ENCODE measurements at regions not wholly inside any gene's neighbourhood (a gene's known extent, or its start where the extent isn't known, plus 50 kb on each side); places are given as distances from the start of the nearest gene placed in this dataset.

- TF ChIP-seq ZNF891 (CRISPR knock-in tag; IDR thresholded peaks at IDR 0.05) (0 out of 2 replicates have a peak, but pooled peaks have one; percentile 23), ONECUT2 (CRISPR knock-in tag; IDR thresholded peaks at IDR 0.05) (no peak), YEATS2 (CRISPR knock-in tag; IDR thresholded peaks at IDR 0.05; ENCODE audit: borderline replicate concordance) (peak; percentile 17; the same call in 1 of the 2 replicates), TRAFD1 (CRISPR knock-in tag; IDR thresholded peaks at IDR 0.05; ENCODE audit: borderline replicate concordance) (no peak), ZNF768 (CRISPR knock-in tag; IDR thresholded peaks at IDR 0.05) (no peak), ZSCAN25 (CRISPR knock-in tag; IDR thresholded peaks at IDR 0.05) (no peak; the same call in 1 of the 2 replicates), ZNF234 (CRISPR knock-in tag; conservative IDR thresholded peaks at IDR 0.05) (no peak), ZNF574 (CRISPR knock-in tag; IDR thresholded peaks at IDR 0.05) (peak; percentile 98), CERS6 (CRISPR knock-in tag; IDR thresholded peaks at IDR 0.05) (no peak), ZNF432 (CRISPR knock-in tag; IDR thresholded peaks at IDR 0.05; ENCODE audit: borderline replicate concordance) (no peak), HMGA1 (CRISPR knock-in tag; conservative IDR thresholded peaks at IDR 0.05) (no peak), ZNF687 (CRISPR knock-in tag; IDR thresholded peaks at IDR 0.05) (peak; percentile 92), ZNF589 (CRISPR knock-in tag; conservative IDR thresholded peaks at IDR 0.05) (no peak), ETV5 (CRISPR knock-in tag; IDR thresholded peaks at IDR 0.05; ENCODE audit: borderline replicate concordance) (peak; percentile 46; the same call in 1 of the 2 replicates), ZGPAT (CRISPR knock-in tag; IDR thresholded peaks at IDR 0.05) (peak; percentile 69)
- TF ChIP-seq, protein P1, sequence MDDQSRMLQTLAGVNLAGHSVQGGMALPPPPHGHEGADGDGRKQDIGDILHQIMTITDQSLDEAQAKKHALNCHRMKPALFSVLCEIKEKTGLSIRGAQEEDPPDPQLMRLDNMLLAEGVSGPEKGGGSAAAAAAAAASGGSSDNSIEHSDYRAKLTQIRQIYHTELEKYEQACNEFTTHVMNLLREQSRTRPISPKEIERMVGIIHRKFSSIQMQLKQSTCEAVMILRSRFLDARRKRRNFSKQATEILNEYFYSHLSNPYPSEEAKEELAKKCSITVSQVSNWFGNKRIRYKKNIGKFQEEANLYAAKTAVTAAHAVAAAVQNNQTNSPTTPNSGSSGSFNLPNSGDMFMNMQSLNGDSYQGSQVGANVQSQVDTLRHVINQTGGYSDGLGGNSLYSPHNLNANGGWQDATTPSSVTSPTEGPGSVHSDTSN (CRISPR knock-in tag; IDR thresholded peaks at IDR 0.05; ENCODE audit: borderline replicate concordance): no peak
Observed at GRCh38 chr6:27693766-27694546, 218.2 kb downstream of the OR2B2 start (continued).

Measured in HepG2 (cell line).